ENCODE measurements at regions not wholly inside any gene's neighbourhood (a gene's known extent, or its start where the extent isn't known, plus 50 kb on each side); places are given as distances from the start of the nearest gene placed in this dataset.

DNA sequence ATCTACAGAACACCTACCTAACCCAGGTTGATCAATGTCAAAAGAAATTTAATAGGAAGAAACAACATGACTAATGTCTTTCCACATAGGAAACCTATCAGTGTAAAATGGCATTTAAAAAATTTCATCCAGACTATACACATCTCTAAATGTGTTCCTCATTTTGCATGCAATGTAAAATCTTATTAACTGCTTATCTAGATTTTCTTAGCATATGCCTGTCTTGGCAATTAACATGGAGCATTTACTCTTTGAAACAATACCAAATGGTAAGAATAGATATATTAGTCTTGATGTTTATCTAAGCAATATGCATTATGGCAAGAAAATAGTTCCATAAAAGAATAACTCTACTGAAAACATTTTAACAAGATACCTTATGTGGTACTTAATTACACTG, 199.8 kb downstream of the TRAM1L1 start:
- in situ Hi-C loops (cut with HindIII; ENCODE audit: low pct_ligation_motif_present, low sequenced_read_pairs): no loop called here
- Histone ChIP-seq H3K27ac (no peak overlapping the region), H3K36me3 (replicated peaks) (no peaks in the 10 kb centered on the region), H3K4me3 (ENCODE audit: low read depth, low read length) (no peak overlapping the region), H3K27me3 (replicated peaks) (no peaks in the 10 kb centered on the region)
- TF ChIP-seq, protein P1, sequence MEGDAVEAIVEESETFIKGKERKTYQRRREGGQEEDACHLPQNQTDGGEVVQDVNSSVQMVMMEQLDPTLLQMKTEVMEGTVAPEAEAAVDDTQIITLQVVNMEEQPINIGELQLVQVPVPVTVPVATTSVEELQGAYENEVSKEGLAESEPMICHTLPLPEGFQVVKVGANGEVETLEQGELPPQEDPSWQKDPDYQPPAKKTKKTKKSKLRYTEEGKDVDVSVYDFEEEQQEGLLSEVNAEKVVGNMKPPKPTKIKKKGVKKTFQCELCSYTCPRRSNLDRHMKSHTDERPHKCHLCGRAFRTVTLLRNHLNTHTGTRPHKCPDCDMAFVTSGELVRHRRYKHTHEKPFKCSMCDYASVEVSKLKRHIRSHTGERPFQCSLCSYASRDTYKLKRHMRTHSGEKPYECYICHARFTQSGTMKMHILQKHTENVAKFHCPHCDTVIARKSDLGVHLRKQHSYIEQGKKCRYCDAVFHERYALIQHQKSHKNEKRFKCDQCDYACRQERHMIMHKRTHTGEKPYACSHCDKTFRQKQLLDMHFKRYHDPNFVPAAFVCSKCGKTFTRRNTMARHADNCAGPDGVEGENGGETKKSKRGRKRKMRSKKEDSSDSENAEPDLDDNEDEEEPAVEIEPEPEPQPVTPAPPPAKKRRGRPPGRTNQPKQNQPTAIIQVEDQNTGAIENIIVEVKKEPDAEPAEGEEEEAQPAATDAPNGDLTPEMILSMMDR (IDR thresholded peaks at IDR 0.05; ENCODE audit: low read depth, low read length, missing control alignments): no peak
- no peak for DNase-seq

DNA sequence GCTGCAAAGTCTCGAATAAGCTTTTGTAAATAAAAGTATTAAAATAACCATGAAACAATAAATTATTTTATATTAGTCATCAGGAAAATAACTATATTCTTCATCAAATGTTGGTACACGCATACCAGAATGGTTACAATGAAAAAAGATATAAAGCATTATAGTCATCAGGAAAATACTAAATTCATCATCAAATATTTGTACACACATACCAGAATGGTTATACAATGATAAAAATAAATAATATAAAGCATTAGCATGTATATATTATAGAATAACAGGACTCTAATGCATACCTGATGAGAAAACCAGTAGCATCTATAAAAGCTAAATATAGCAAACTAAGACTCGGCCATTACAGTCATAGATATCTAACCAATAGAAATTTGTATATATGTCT, 202.9 kb downstream of the TRAM1L1 start:
- TF ChIP-seq, protein P1 (IDR thresholded peaks at IDR 0.05; ENCODE audit: low read depth, low read length, missing control alignments): no peak

GRCh38 chr4:116881077-116881476, 204.3 kb downstream of the TRAM1L1 start:
- Histone ChIP-seq H3K4me3 (ENCODE audit: low read depth, low read length) (no peak overlapping the region), H3K36me3 (replicated peaks) (no peaks in the 10 kb centered on the region), H3K27ac (no peak overlapping the region), H3K27me3 (replicated peaks) (no peaks in the 10 kb centered on the region)
- TF ChIP-seq, protein P1 (IDR thresholded peaks at IDR 0.05; ENCODE audit: low read depth, low read length, missing control alignments): no peak
- in situ Hi-C loops (cut with HindIII; ENCODE audit: low pct_ligation_motif_present, low sequenced_read_pairs): no loop called here
- DNase-seq: no peak

More for the DNA sequence above, 202.9 kb downstream of the TRAM1L1 start:
- no peak for DNase-seq
- no peak overlapping the region for H3K27ac ChIP-seq
- H3K27me3 ChIP-seq (replicated peaks): no peaks in the 10 kb centered on the region
- H3K36me3 ChIP-seq (replicated peaks): no peaks in the 10 kb centered on the region
- in situ Hi-C loops (cut with HindIII; ENCODE audit: low pct_ligation_motif_present, low sequenced_read_pairs): no loop called here
- no peak overlapping the region for H3K4me3 ChIP-seq (ENCODE audit: low read depth, low read length)

DNA sequence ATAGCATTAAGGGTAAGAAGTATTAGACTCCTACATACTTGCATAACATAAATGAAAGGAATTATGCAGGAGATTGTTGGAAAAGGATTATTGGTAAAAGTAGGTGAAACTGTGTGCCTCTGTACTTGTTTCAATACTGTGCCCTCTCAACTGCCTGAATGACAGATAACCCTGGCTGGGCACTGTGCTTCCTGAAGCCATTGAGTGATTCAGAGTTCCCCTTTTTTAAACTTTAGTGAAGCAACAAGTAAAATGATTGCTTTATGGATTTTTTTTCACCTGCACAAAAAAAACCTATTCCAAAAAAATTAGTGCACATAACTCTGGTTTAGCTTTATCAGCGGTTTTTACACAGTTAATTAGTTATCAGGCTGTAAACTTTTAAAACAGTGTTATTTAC, 204.8 kb downstream of the TRAM1L1 start:
- H3K36me3 ChIP-seq (replicated peaks): no peaks in the 10 kb centered on the region
- no peak overlapping the region for H3K27ac ChIP-seq
- TF ChIP-seq, protein P1 (IDR thresholded peaks at IDR 0.05; ENCODE audit: low read depth, low read length, missing control alignments): no peak
- H3K27me3 ChIP-seq (replicated peaks): no peaks in the 10 kb centered on the region
- in situ Hi-C loops (cut with HindIII; ENCODE audit: low pct_ligation_motif_present, low sequenced_read_pairs): no loop called here
- DNase-seq: no peak
- no peak overlapping the region for H3K4me3 ChIP-seq (ENCODE audit: low read depth, low read length)

- no peak for DNase-seq
- no peak overlapping the region for H3K4me3 ChIP-seq (ENCODE audit: low read depth, low read length)
- H3K27ac ChIP-seq: no peak overlapping the region
- in situ Hi-C loops (cut with HindIII; ENCODE audit: low pct_ligation_motif_present, low sequenced_read_pairs): no loop called here
- H3K27me3 ChIP-seq (replicated peaks): no peaks in the 10 kb centered on the region
- H3K36me3 ChIP-seq (replicated peaks): no peaks in the 10 kb centered on the region
- TF ChIP-seq, protein P1 (IDR thresholded peaks at IDR 0.05; ENCODE audit: low read depth, low read length, missing control alignments): no peak
Observed at GRCh38 chr4:116878280-116878679, 207.1 kb downstream of the TRAM1L1 start.

- TF ChIP-seq, protein P1 (IDR thresholded peaks at IDR 0.05; ENCODE audit: low read depth, low read length, missing control alignments): no peak
- no peak overlapping the region for H3K4me3 ChIP-seq (ENCODE audit: low read depth, low read length)
- H3K27ac ChIP-seq: no peak overlapping the region
- in situ Hi-C loops (cut with HindIII; ENCODE audit: low pct_ligation_motif_present, low sequenced_read_pairs): no loop called here
- H3K36me3 ChIP-seq (replicated peaks): no peaks in the 10 kb centered on the region
- H3K27me3 ChIP-seq (replicated peaks): no peaks in the 10 kb centered on the region
- no peak for DNase-seq
Observed at GRCh38 chr4:116877069-116877468, 208.3 kb downstream of the TRAM1L1 start.

Data from brain microvascular endothelial cell (primary cell).